Esophagus muscularis mucosa (tissue), 4 donors: ENCODE measurements at regions not wholly inside any gene's neighbourhood (a gene's known extent, or its start where the extent isn't known, plus 50 kb on each side); places are given as distances from the start of the nearest gene placed in this dataset.

Experiments
- CTCF ChIP-seq, 3 experiments: fragments of 200-600 bp in 2 of 3; fragments of 450-650 bp in 1 of 3; sonication (generic) in 2 of 3; IDR thresholded peaks; one replicate each; pipeline ENCODE4 v1.5.1; 2017 to 2019; ENCODE audit warnings: antibody characterized with exemption in 3 of 3, mild to moderate bottlenecking in 2 of 3, moderate library complexity in 1 of 3
- EP300 ChIP-seq: sonication (generic); formaldehyde crosslinking; IDR thresholded peaks from one replicate; pipeline ENCODE4 v1.6.1; 2017; ENCODE audit warnings: antibody characterized with exemption
- POLR2A ChIP-seq: fragments of 450-650 bp; IDR thresholded peaks from one replicate; pipeline ENCODE4 v1.6.1; 2017; ENCODE audit warnings: antibody characterized with exemption, moderate library complexity, mild to moderate bottlenecking, low read depth
- POLR2AphosphoS5 ChIP-seq, 2 donors: sonication (generic); formaldehyde crosslinking; IDR thresholded peaks; one replicate each; pipeline ENCODE4 v1.6.1; 2017; ENCODE audit warnings: antibody characterized with exemption in 2 of 2

- TF ChIP-seq CTCF (IDR thresholded peaks at IDR 0.05) (no peak), POLR2A (no peak), EP300 (no peak), POLR2AphosphoS5 (IDR thresholded peaks at IDR 0.05) (no peak)
Measured at GRCh38 chr20:24747881-24748595, 201.0 kb upstream of the CST7 start.
